HepG2 (cell line): ENCODE measurements at regions not wholly inside any gene's neighbourhood (a gene's known extent, or its start where the extent isn't known, plus 50 kb on each side); places are given as distances from the start of the nearest gene placed in this dataset.

Experiments
- ATAC-seq: fragments of 200-7000 bp; cut with Tn5 transposase; 3 replicates; pipeline ENCODE4 v1.9.1; 2020; ENCODE audit warnings: mild to moderate bottlenecking, moderate library complexity
- BruUV-seq: library from RNA; stranded (reverse); fragments of 400-500 nt; replicated peaks from 2 replicates; lab custom pipeline; 2021; lab: Mats Ljungman, UMichigan
- CTCF ChIA-PET: fragments of 300-600 bp; formaldehyde crosslinking; extraction: SDS; loops from one replicate; lab custom pipeline; 2021; ENCODE audit warnings: low total read pairs, inconsistent platforms, low intra/inter-chr PET ratio; lab: Yijun Ruan, JAX
- POLR2A ChIA-PET: fragments of 350-600 bp; sonication (Branson Sonifier 250); formaldehyde crosslinking; loops from one replicate; lab custom pipeline; 2020; ENCODE audit warnings: antibody characterized with exemption, inconsistent platforms; lab: Yijun Ruan, JAX
- DNase-seq: peaks from one replicate; pipeline ENCODE4 v3.0.0-alpha.2; 2015; ENCODE audit warnings: low spot score
- FAIRE-seq: peaks from 3 replicates; lab custom pipeline; 2011; peaks lifted over from hg19 to GRCh38; lab: Jason Lieb, UNC
- H2AFZ ChIP-seq: one replicate; pipeline ENCODE4 v1.6.1; 2011; ENCODE audit warnings: low read length, inconsistent platforms
- H3K27ac ChIP-seq: fragments of 300-600 bp; 3 replicates; pipeline ENCODE4 v1.8.0; 2011; ENCODE audit warnings: mixed run types, mild to moderate bottlenecking, mixed read lengths, low read length, inconsistent platforms; ENCODE audit not compliant: insufficient read depth; ENCODE audit errors: extremely low read length
- H3K27me3 ChIP-seq, 2 experiments: fragments of 200-600 bp in 1 of 2; 2 replicates in 1 of 2; 3 replicates in 1 of 2; pipeline versions ENCODE4 v1.6.0 to v1.8.0; 2011; ENCODE audit warnings: low read length in 2 of 2, mild to moderate bottlenecking in 2 of 2, moderate library complexity in 2 of 2, inconsistent platforms in 1 of 2; ENCODE audit not compliant: insufficient read depth in 2 of 2, control insufficient read depth in 1 of 2
- H3K36me3 ChIP-seq, 2 experiments: fragments of 200-600 bp in 1 of 2; replicated peaks in 1 of 2; 2 replicates in 1 of 2; 3 replicates in 1 of 2; pipeline versions ENCODE4 v1.5.1 to v1.8.0; 2011; ENCODE audit warnings: low read length in 2 of 2, inconsistent platforms in 1 of 2; ENCODE audit not compliant: insufficient read depth in 2 of 2, control insufficient read depth in 1 of 2
- H3K4me1 ChIP-seq: 2 replicates; pipeline ENCODE4 v1.5.1; 2012; ENCODE audit warnings: low read length, inconsistent platforms; ENCODE audit not compliant: insufficient read depth
- H3K4me2 ChIP-seq: 2 replicates; pipeline ENCODE4 v1.6.0; 2011; ENCODE audit warnings: low read depth, low read length, inconsistent platforms
- H3K4me3 ChIP-seq, 3 experiments: fragments of 200-600 bp in 1 of 3; sonication (generic), shearing (Covaris generic) in 1 of 3; replicated peaks in 1 of 3; 2 replicates each; pipeline ENCODE4 v1.5.1; 2011 to 2016; ENCODE audit warnings: low read length in 3 of 3, inconsistent platforms in 2 of 3, low read depth in 2 of 3, mild to moderate bottlenecking in 2 of 3, control low read depth in 1 of 3, mixed read lengths in 1 of 3; ENCODE audit not compliant: insufficient read depth in 1 of 3
- H3K79me2 ChIP-seq: one replicate; pipeline ENCODE4 v1.6.1; 2011; ENCODE audit warnings: low read length, inconsistent platforms; ENCODE audit not compliant: insufficient read depth
- H3K9ac ChIP-seq: 2 replicates; pipeline ENCODE4 v1.6.0; 2011; ENCODE audit warnings: mild to moderate bottlenecking, low read depth, low read length, inconsistent platforms; ENCODE audit not compliant: insufficient read depth
- H3K9me3 ChIP-seq: 2 replicates; pipeline ENCODE4 v1.5.1; 2012; ENCODE audit warnings: mild to moderate bottlenecking, low read length
- H4K20me1 ChIP-seq: 2 replicates; pipeline ENCODE4 v1.6.0; 2011; ENCODE audit warnings: inconsistent platforms, mild to moderate bottlenecking, low read length, moderate library complexity; ENCODE audit not compliant: insufficient read depth
- AHDC1 ChIP-seq: sonication (generic); formaldehyde crosslinking; IDR thresholded peaks from 2 replicates; pipeline ENCODE4 v1.5.1; 2020; ENCODE audit warnings: mild to moderate bottlenecking, missing genetic modification reagents, borderline replicate concordance
- ATF7 ChIP-seq, 2 experiments: fragments of 450-650 bp in 1 of 2; sonication (generic) in 1 of 2; formaldehyde crosslinking in 1 of 2; IDR thresholded peaks; 2 replicates each; pipeline versions ENCODE4 v1.4.0 to v1.6.1; 2016 to 2020; ENCODE audit warnings: antibody characterized with exemption in 1 of 2, mild to moderate bottlenecking in 1 of 2, missing genetic modification reagents in 1 of 2
- BATF2 ChIP-seq: sonication (generic); formaldehyde crosslinking; IDR thresholded peaks from 2 replicates; pipeline ENCODE4 v1.8.0; 2022; ENCODE audit warnings: mild to moderate bottlenecking, missing genetic modification reagents, moderate library complexity
- GRHL1 ChIP-seq: sonication (generic); formaldehyde crosslinking; conservative IDR thresholded peaks from 2 replicates; pipeline ENCODE4 v1.8.0; 2022; ENCODE audit warnings: missing genetic modification reagents
- MIXL1 ChIP-seq: IDR thresholded peaks from 2 replicates; pipeline ENCODE4 v1.6.1; 2016
- PAWR ChIP-seq: sonication (generic); formaldehyde crosslinking; IDR thresholded peaks from 2 replicates; pipeline ENCODE4 v1.4.0; 2020; ENCODE audit warnings: missing genetic modification reagents, mild to moderate bottlenecking, borderline replicate concordance
- PRDM10 ChIP-seq: sonication (generic); formaldehyde crosslinking; IDR thresholded peaks from 2 replicates; pipeline ENCODE4 v1.4.0; 2020; ENCODE audit warnings: low read depth, missing genetic modification reagents
- SALL2 ChIP-seq: sonication (generic); formaldehyde crosslinking; IDR thresholded peaks from 2 replicates; pipeline ENCODE4 v1.8.1; 2023; ENCODE audit warnings: mild to moderate bottlenecking, missing genetic modification reagents, inconsistent platforms
- ZBTB1 ChIP-seq: sonication (generic); formaldehyde crosslinking; IDR thresholded peaks from 2 replicates; pipeline ENCODE4 v1.4.0; 2020; ENCODE audit warnings: missing genetic modification reagents, borderline replicate concordance
- ZNF558 ChIP-seq: sonication (generic); formaldehyde crosslinking; IDR thresholded peaks from 2 replicates; pipeline ENCODE4 v1.9.0; 2022; ENCODE audit warnings: mild to moderate bottlenecking, missing genetic modification reagents, borderline replicate concordance
- WGBS: methylation state at CpG from one replicate; pipeline ENCODE4 v1.1.6; 2017; ENCODE audit warnings: low lambda C conversion rate; 5-methylcytosine and 5-hydroxymethylcytosine counted together
- in situ Hi-C: cut with HindIII; loops from 2 replicates; pipeline ENCODE4 v1.10.0; 2017; ENCODE audit warnings: low pct_unique_long_range_greater_than_20kb; ENCODE audit not compliant: extremely low pct_ligation_motif_present
- intact Hi-C: fragments of 100-400 bp; cut with micrococcal nuclease; formaldehyde crosslinking; loops from one replicate; pipeline ENCODE4 v1.10.0; 2022; ENCODE audit not compliant: unreplicated experiment

- 0% methylated on average over 2 of the region's 2 CpGs for WGBS
- H3K4me1 ChIP-seq = no peaks in the 10 kb centered on the region
- no peaks in the 10 kb centered on the region for H4K20me1 ChIP-seq
- no peak for DNase-seq
- H3K9ac ChIP-seq = no peak overlapping the region
- ATAC-seq = no peak
- intact Hi-C loops = no loop called here
- H3K36me3 ChIP-seq = no peaks in the 10 kb centered on the region
- in situ Hi-C loops = no loop called here
- H3K27ac ChIP-seq = no peak overlapping the region
- ChIA-PET POLR2A (no interaction called here), CTCF (no interaction called here)
- H3K79me2 ChIP-seq = no peaks in the 10 kb centered on the region
- H3K4me3 ChIP-seq = no peak overlapping the region
- H3K4me2 ChIP-seq = no peak overlapping the region
- H2AFZ ChIP-seq = no peak overlapping the region
- no TSS peak for BruUV-seq
- no peaks in the 10 kb centered on the region for H3K9me3 ChIP-seq
- no peaks in the 10 kb centered on the region for H3K27me3 ChIP-seq
- FAIRE-seq = no peak
- TF ChIP-seq ATF7 (IDR thresholded peaks at IDR 0.05) (no peak), ATF7 (CRISPR knock-in tag; IDR thresholded peaks at IDR 0.05) (no peak), GRHL1 (CRISPR knock-in tag) (no peak), ZBTB1 (no peak), SALL2 (CRISPR knock-in tag) (no peak), PAWR (no peak), AHDC1 (CRISPR knock-in tag) (no peak), PRDM10 (CRISPR knock-in tag) (no peak), MIXL1 (no peak), ZNF558 (no peak), BATF2 (CRISPR knock-in tag) (no peak)
Measured at GRCh38 chr11:95414217-95414616, 183.2 kb upstream of the SESN3 start.
